ENCODE measurements at regions not wholly inside any gene's neighbourhood (a gene's known extent, or its start where the extent isn't known, plus 50 kb on each side); places are given as distances from the start of the nearest gene placed in this dataset.
A peak's percentile ranks its signal among the peaks of the same experiment; 100 is the strongest.

- DNase-seq (ENCODE audit: low spot score), result no peak
- ATAC-seq, result no peak
These were observed 62.1 kb downstream of the VCX3A start for GRCh38 chrX:6472652-6473342.

GRCh38 chrX:6468706-6469105 is 66.2 kb downstream of the VCX3A start:
- no peak for ATAC-seq
- DNase-seq (ENCODE audit: low spot score), result no peak

GRCh38 chrX:6465756-6466155 is 69.2 kb downstream of the VCX3A start:
- DNase-seq (ENCODE audit: low spot score) (no peak), ATAC-seq (no peak)

- ATAC-seq (no peak), DNase-seq (ENCODE audit: low spot score) (no peak)
These were observed 70.2 kb downstream of the VCX3A start for GRCh38 chrX:6464726-6465125.

DNA sequence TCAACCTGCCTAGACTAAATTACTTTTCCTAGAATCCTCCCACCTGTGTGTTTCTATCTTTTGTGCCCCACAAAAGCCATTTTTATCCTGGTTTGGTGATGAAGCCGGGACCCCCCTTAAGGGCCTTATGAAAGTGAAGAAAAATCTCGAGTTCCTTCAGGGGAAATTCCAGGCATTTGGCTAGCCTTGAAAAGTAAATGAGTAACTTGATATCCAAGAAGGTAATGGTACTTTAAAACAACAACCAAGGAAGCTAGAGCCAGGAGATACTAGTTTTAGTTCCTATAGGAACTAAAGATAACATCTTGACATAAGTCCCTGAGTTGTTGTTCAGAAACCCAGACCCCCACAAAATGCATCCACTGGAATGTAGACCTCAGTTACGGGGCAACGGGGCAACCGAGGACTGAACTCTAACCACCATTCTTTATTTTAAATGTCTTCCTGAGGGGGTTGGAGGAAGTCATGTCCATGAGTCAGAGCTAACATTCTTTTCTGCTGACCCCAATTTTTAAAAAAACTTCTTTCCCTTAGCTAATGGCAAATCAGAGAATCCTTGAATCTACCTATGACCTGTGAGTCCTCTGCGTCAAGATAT is 73.9 kb downstream of the VCX3A start:
- DNase-seq (ENCODE audit: low spot score), result no peak
- ATAC-seq, result no peak

- ATAC-seq (no peak), DNase-seq (ENCODE audit: low spot score) (no peak)
These were observed 78.7 kb downstream of the VCX3A start for GRCh38 chrX:6456196-6456595.

GRCh38 chrX:6449946-6450345 is 85.0 kb downstream of the VCX3A start:
- no peak for ATAC-seq
- DNase-seq (ENCODE audit: low spot score), result no peak

DNA sequence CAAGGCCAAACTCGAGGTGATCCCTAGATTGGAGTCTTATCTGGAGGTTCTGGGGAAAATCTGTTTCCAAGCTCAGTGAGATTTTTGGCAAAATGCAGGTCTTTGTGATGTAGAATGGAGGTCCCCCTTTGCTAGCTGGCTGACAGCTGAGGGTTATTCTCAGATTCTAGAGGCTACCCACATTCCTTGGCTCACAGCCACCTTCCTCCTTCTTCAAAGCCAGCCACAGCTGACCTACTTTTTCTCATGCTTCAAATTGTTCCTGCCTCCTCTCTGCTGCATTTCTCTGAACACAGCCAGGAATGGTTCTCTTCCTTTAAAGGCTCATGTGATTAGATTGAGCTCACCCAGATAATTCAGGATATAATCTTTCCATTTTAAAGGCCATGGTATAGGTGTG is 86.9 kb downstream of the VCX3A start:
- DNase-seq (ENCODE audit: low spot score) (no peak), ATAC-seq (no peak)

DNA sequence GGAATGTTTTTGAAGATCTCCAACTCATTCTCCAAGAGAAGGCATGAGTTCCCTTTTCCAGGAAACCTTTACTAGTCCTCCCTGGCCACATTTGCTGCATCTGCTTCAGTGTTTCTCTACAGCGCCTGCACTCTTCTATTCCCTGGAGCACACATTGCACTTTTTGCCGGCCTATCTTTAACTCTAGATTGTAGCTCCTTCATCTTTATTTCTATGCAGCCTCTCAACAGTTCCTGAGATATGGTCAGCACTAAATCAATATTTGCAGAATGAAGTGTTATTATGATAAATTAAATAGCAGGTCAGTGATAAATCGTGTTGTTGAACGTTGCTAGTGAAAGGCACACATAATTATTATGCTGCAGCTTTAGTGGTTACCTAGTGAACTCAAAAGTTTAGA is 88.3 kb downstream of the VCX3A start:
- DNase-seq (ENCODE audit: low spot score) (no peak), ATAC-seq (no peak)

DNA sequence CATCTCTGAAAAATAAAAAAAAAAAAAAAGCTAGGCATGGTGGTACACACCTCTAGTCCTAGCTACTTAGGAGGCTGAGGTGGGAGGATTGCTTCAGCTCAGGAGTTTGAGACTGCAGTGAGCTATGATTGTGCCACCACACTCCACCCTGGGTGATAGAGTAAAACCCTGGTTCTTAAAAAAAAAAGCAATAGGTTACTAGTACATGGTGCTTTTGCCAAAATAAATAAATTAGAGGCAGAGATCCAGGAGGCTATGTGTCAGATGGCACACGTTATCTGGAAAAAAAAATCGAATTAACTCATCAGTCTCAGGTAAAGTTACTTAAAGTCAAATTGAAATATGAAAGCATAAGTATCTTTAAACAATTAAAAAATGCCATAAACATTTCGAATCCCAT is 94.3 kb downstream of the VCX3A start:
- DNase-seq (ENCODE audit: low spot score), result no peak
- ATAC-seq, result peak; percentile 82

GRCh38 chrX:6432226-6432625 is 102.7 kb downstream of the VCX3A start:
- DNase-seq (ENCODE audit: low spot score), result no peak
- ATAC-seq, result no peak

GRCh38 chrX:6407542-6407941 is 127.4 kb downstream of the VCX3A start:
- ATAC-seq (no peak), DNase-seq (ENCODE audit: low spot score) (no peak)

GRCh38 chrX:6386837-6387236 is 148.1 kb downstream of the VCX3A start:
- no peak for DNase-seq (ENCODE audit: low spot score)
- ATAC-seq, result no peak

GRCh38 chrX:6384921-6385320 is 150.0 kb downstream of the VCX3A start:
- ATAC-seq, result peak; percentile 69

DNA sequence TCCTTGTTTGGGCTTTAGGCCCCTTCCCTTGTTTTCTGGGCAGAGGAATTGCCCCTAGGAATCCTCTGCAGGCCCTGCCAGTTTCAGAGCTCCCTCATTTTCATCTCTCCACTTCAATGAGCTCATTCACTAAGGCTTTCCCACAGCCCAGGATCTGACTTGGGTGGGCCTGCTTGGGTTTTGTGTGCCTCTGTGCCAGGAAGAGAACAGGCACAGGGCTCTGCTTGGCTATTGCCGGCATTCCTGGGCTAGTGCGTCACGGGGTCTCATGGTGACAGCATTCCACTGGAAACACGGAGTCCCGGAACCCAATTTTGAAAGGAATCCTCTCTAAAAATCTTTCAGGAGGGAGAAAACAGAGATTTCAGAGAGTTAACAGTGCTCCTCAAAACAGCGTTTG is 150.5 kb downstream of the VCX3A start:
- no peak for ATAC-seq
- no peak for DNase-seq (ENCODE audit: low spot score)

More at GRCh38 chrX:6384921-6385320, 150.0 kb downstream of the VCX3A start:
- no peak for DNase-seq (ENCODE audit: low spot score)

DNA sequence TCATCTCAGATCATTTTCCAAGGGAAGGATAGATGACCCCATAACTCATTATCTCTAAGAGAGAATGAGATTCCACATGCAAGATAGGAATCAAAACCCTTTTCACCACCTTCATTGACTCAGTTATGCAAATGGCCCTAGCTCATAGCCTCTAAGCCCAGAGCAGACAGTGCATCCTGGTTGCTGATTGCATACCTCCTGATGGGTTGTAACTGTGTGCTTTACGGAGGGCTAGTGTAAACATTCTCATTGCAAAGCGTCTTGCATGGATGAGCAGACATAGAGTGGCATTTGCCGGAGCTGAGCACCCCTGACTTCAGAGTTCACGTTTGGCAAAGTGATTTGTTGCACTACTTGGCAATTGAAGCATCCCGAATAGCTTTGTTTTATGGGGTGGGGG is 151.0 kb downstream of the VCX3A start:
- ATAC-seq (no peak), DNase-seq (ENCODE audit: low spot score) (no peak)

DNA sequence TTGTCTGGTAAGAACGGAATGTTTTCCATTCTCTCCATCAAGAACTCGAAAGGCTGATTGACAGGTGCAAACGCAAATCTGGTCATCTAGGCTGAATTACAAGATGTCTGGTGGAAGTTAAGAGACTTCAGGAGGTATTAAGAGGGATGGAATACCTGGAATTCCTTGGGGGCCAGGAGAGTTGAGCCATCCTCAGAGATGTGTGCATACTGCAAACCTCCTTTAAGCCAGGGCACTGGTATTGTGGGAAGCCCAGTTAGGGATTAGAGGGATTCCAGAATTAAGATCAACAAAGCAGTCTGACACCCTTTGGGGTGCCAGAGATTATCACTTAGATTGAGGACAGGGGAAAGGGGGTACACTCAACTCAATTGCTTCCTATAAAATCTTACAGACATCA is 151.4 kb downstream of the VCX3A start:
- DNase-seq (ENCODE audit: low spot score) (no peak), ATAC-seq (no peak)

DNA sequence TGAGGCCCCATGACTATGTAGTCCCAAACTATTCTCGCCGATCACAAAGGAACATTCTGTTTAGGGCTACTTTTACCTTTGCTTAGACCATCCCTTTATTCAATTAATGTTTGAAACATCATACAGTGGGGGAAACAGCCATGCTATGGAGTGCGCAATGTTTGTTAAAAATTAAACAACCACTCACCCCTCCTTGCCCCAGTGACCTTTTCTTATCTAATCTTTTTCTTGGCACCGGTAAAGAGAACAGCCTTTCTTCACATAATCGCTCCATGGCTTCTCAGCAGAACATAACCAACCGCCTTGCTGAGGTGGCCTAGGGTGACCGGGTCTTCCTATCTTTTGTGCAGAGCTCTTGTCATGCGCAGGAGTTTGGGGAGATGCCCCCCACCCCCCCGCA is 152.6 kb downstream of the VCX3A start:
- ATAC-seq, result peak; percentile 86
- DNase-seq (ENCODE audit: low spot score), result no peak

DNA sequence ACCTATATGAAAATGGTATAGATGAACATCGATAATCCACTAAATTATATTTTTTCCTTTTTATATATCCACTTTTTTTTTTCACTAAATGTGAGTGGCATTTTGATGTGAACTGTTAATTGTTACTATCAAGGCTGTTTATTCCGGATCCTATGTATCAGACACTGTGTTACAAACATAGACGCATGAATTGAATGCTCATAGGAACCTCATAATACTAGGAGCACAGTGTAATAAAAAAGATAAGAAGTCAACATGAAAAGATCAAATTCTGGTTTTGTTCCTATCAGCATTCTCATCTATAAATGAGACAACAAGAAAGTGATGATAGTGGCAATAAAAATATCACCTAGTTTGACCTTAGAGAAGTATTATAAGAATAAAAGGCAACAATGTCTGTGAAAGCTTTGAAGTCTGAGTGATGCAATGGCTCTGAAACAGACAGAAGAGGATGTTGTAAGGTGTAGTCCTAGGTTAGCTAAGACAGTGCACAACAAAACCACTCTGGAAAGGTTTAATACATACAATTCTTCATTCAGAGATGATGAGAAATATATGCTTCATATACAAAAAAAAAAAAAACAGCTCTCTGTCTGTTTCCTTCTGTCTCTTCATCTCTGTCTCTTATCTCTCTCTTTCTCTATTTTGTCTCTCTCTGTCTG is 148.6 kb upstream of the NLGN4X start:
- ATAC-seq, result no peak
- no peak for DNase-seq (ENCODE audit: low spot score)

DNA sequence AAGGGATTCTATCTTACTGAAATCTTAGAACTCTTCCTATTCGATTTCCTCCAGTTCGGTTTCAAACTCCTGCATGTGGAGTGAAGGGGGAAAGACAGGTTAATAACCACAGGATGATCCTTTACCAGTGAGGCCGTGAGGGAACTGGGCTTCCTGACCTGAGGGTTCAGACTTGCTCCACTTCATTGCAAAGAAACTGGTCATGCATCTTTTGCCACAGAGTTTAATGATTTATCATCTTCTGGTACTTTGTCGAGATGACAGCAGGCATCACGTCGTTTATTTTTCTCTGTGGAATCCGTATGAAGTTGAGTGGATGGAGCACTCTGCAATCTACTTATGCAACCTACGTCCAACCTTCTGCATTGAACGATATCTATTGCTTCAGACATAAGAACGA is 145.9 kb upstream of the NLGN4X start:
- DNase-seq (ENCODE audit: low spot score) (no peak), ATAC-seq (no peak)

DNA sequence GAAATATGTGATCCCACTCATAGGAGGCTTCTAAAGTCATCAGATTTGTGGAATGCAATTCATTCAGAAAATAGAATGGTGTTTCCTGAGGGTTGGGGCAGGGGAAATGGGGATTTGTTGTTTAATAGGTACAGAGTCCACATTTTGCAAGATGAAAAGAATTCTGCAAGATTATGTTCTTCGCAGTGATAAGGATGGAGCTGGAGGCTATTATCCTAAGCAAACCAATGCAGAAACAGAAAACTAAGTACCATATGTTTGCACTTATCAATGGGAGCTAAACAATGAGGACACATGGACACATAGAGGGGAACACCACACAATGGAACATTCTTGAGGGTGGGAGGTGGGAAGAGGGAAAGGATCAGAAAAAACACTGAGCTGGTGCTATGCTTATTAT is 144.3 kb upstream of the NLGN4X start:
- ATAC-seq (no peak), DNase-seq (ENCODE audit: low spot score) (no peak)

- ATAC-seq, result no peak
These were observed 142.7 kb upstream of the NLGN4X start for GRCh38 chrX:6371353-6371752.

GRCh38 chrX:6363188-6363587 is 134.5 kb upstream of the NLGN4X start:
- DNase-seq (ENCODE audit: low spot score) (no peak), ATAC-seq (no peak)

More at GRCh38 chrX:6371353-6371752, 142.7 kb upstream of the NLGN4X start:
- DNase-seq (ENCODE audit: low spot score), result no peak

Measured in left lobe of liver (tissue), 2 donors.